Vagina (tissue), 2 donors: ENCODE measurements at regions not wholly inside any gene's neighbourhood (a gene's known extent, or its start where the extent isn't known, plus 50 kb on each side); places are given as distances from the start of the nearest gene placed in this dataset.

Experiments
- CTCF ChIP-seq, 3 experiments: fragments of 450-650 bp in 2 of 3; fragments of 200-600 bp in 1 of 3; sonication (generic) in 1 of 3; IDR thresholded peaks; one replicate each; pipeline ENCODE4 v1.5.1; 2017 to 2019; ENCODE audit warnings: antibody characterized with exemption in 3 of 3, mild to moderate bottlenecking in 2 of 3, moderate library complexity in 2 of 3
- POLR2A ChIP-seq, 2 donors: fragments of 450-650 bp; IDR thresholded peaks; one replicate each; pipeline ENCODE4 v1.6.1; 2017; ENCODE audit warnings: antibody characterized with exemption in 2 of 2, mild to moderate bottlenecking in 2 of 2, moderate library complexity in 2 of 2

- no peak for TF ChIP-seq CTCF (IDR thresholded peaks at IDR 0.05)
- no peak for TF ChIP-seq POLR2A (IDR thresholded peaks at IDR 0.05)
Observed at GRCh38 chr11:98495601-98496000, 525.1 kb upstream of the CNTN5 start.
